Ectodermal cell (in vitro differentiated cells): ENCODE measurements at regions not wholly inside any gene's neighbourhood (a gene's known extent, or its start where the extent isn't known, plus 50 kb on each side); places are given as distances from the start of the nearest gene placed in this dataset.
"Not testable (repeated sequence)": the region's sequence is repeated elsewhere in the genome, so short reads cannot be mapped to it uniquely, and the experiment has no call there.

Experiments
- H3K27ac ChIP-seq: 2 replicates; pipeline ENCODE4 v1.7.0; 2013; ENCODE audit warnings: mild to moderate bottlenecking, low read depth, low read length; ENCODE audit not compliant: insufficient read depth, poor library complexity, severe bottlenecking
- H3K27me3 ChIP-seq: 2 replicates; pipeline ENCODE4 v1.7.0; 2013; ENCODE audit warnings: mild to moderate bottlenecking, low read length; ENCODE audit not compliant: insufficient read depth, control insufficient read depth, poor library complexity, severe bottlenecking
- H3K36me3 ChIP-seq: one replicate; pipeline ENCODE4 v1.7.0; 2013; ENCODE audit warnings: low read length; ENCODE audit not compliant: control insufficient read depth, insufficient read depth
- H3K4me1 ChIP-seq: one replicate; pipeline ENCODE4 v1.7.0; 2013; ENCODE audit warnings: low read length; ENCODE audit not compliant: control insufficient read depth, insufficient read depth
- H3K4me3 ChIP-seq: 2 replicates; pipeline ENCODE4 v1.7.0; 2013; ENCODE audit warnings: low read depth, low read length, control low read depth; ENCODE audit not compliant: insufficient read depth
- H3K9me3 ChIP-seq: 2 replicates; pipeline ENCODE4 v1.7.0; 2013; ENCODE audit warnings: mild to moderate bottlenecking, low read length, moderate library complexity; ENCODE audit not compliant: control insufficient read depth
- WGBS, 2 experiments: methylation state at CpG; one replicate each; pipeline ENCODE4 v1.1.7; 2013; ENCODE audit warnings: missing lambda C conversion rate in 2 of 2; 5-methylcytosine and 5-hydroxymethylcytosine counted together

DNA sequence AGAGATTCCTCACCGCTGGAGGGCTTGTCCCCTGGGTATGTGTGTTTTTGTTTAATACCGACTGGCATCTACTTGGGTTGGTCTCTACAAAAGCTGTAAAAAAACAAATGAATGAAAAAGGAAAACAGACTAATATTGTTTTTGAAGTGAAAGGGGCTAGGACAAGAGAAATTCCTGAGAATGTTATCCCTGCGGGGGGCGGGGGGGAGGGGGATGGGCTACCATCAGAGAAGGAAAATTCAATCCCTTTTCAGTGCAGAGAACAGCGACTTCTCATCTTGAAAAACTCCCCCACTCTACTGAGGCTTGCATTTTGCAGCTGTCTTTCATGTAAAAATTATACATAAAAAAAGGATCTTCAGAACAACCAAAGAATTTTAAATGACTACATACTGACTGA lies 144.1 kb downstream of the USP22 start:
- H3K9me3 ChIP-seq, H3K4me3 ChIP-seq, H3K4me1 ChIP-seq, H3K27me3 ChIP-seq, H3K36me3 ChIP-seq: not testable (repeated sequence)
- WGBS, 2 experiments = 0% methylated on average over 4 to 5 of the region's 5 CpGs
- H3K27ac ChIP-seq = peak overlapping the region; percentile 8

DNA sequence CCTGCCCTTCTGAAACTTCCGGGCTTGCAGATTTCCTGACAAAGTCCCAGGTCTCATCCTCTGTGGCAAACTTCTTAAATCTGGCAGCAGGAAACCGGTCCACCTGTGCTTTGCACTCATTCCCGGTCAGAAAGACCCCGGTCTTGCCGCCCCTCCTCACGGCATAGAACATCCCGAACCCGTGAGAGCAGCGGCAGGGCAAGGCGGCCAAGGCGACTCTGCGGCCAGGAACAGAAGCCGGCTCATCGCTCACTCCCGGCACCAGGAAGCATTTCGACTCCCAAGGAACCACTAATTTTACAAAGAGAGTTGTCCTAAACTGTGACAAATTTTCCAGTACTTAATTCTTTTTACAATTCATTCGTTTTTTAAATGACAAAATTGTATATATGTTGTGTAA lies 140.3 kb downstream of the USP22 start:
- not testable (repeated sequence) for H3K4me1 ChIP-seq, H3K27ac ChIP-seq, H3K36me3 ChIP-seq, H3K9me3 ChIP-seq, H3K4me3 ChIP-seq, H3K27me3 ChIP-seq
- WGBS, 2 experiments = 76 to 77% methylated on average over 16 to 17 of the region's 17 CpGs

DNA sequence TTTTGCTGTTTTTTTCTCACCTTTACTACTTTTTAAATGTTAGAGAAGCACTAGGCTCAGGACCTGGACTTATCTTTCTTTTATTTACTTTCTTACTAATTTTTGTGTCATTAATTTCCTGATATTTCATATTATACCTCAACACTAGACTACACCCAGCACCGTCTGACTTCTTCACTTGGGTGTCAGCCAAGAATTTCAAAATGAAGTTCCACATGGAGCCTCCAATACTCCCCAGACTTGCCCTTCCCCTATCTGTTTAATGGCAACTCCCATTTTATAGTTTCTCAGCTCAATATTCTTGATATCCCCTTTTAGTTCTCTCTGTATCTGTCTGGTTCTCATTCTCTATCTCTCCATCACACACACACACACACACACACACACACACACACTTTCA lies 139.3 kb downstream of the USP22 start:
- H3K9me3 ChIP-seq, H3K36me3 ChIP-seq, H3K4me3 ChIP-seq, H3K27ac ChIP-seq, H3K27me3 ChIP-seq, H3K4me1 ChIP-seq: not testable (repeated sequence)
- WGBS, 2 experiments = 94 to 100% methylated on average over 1 of the region's 1 CpG

DNA sequence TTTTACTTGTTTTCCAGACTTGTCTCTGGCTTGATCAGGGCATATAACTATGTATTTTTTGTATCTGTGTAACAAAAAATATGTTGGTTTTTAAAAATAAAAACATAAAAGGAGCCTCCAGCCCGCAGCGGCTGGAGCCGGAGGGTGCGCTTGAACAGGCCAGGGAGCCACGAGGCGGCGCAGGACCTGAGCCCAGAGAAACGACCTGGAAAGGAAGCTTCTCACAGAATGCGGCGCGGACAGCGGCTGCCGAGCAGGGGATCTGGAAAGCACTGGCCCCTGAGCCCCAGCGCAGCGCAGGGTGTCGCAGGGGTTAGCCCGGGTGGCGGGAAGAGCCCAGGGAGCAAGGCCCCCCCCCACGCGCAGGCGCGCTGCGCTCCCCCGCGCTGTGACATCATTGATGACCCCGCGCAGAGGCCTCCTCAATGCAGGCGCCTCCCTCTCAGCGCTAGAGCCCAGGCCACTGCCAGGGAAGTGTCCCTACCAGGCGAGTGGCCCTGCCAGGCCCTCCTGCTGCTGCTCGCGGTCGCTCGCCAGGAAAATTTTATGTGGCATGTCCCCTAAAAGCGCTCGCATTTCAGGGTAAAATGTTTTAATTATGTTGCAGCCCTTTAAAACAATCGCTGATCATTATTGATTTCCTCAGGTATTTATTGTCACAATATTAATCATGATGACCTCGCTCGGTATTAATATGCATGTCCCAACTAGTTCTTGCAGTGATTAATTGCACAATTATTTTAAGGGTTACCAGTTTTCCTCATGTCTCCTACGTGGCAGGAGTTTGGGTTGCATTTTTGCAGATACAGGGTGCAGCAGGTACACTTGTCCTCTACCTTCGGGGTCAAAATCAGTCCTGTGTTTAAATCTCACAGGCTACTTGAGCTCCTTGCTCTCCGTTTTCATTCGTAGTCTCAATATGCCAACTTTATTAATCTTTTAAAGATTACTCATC lies 134.2 kb downstream of the USP22 start:
- Histone ChIP-seq H3K4me1 (no peaks in the 10 kb centered on the region), H3K27ac (peak overlapping the region; percentile 85), H3K9me3 (no peaks in the 10 kb centered on the region), H3K36me3 (no peaks in the 10 kb centered on the region), H3K27me3 (no peaks in the 10 kb centered on the region), H3K4me3 (peak overlapping the region; percentile 17)
- 15 to 16% methylated on average over 43 of the region's 43 CpGs for WGBS, 2 experiments

DNA sequence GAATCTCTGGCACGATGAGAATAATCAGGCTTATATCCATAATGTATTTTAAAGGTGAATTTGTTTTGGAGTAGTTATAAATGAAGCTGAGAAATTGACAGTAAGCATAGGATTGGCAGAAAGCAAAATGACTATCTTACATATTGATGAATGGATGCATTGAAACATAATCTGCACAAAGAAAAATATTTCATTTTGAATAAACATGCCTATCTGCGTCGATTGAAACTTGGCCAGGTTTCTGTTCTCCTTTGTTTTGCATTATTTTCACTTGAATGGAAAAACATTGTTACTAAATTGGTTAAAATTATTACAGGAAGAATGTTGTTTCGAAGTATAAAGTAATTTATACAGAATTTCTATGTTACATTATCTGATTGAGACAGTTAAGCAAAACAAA lies 128.2 kb downstream of the USP22 start:
- no peaks in the 10 kb centered on the region for H3K9me3 ChIP-seq
- no peak overlapping the region for H3K4me3 ChIP-seq
- no peak overlapping the region for H3K27ac ChIP-seq
- no peaks in the 10 kb centered on the region for H3K4me1 ChIP-seq
- 97 to 100% methylated on average over 3 of the region's 4 CpGs for WGBS, 2 experiments
- no peaks in the 10 kb centered on the region for H3K36me3 ChIP-seq
- no peaks in the 10 kb centered on the region for H3K27me3 ChIP-seq

DNA sequence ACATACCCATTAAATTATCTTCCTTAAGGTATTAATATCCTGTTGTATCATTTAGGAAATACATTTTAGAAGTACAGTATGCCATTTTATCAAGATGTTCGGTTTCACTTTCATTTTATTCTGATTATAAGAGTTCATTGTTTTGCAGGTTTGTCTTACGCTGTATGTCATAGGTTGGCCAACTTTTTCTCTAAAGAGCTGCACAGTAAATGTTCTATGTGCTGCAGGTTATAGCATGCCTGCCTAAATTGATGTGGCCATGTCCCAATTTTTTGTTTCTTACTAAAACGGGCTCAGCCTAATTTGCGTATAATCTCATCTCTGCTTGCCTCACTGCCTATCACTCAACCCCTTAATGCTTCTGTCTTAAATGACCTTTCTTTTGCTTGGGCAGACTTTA lies 126.4 kb downstream of the USP22 start:
- Histone ChIP-seq H3K4me3 (no peak overlapping the region), H3K27ac (no peak overlapping the region), H3K27me3 (no peaks in the 10 kb centered on the region), H3K9me3 (no peaks in the 10 kb centered on the region), H3K4me1 (no peaks in the 10 kb centered on the region), H3K36me3 (no peaks in the 10 kb centered on the region)
- 95 to 97% methylated on average over 4 of the region's 4 CpGs for WGBS, 2 experiments

DNA sequence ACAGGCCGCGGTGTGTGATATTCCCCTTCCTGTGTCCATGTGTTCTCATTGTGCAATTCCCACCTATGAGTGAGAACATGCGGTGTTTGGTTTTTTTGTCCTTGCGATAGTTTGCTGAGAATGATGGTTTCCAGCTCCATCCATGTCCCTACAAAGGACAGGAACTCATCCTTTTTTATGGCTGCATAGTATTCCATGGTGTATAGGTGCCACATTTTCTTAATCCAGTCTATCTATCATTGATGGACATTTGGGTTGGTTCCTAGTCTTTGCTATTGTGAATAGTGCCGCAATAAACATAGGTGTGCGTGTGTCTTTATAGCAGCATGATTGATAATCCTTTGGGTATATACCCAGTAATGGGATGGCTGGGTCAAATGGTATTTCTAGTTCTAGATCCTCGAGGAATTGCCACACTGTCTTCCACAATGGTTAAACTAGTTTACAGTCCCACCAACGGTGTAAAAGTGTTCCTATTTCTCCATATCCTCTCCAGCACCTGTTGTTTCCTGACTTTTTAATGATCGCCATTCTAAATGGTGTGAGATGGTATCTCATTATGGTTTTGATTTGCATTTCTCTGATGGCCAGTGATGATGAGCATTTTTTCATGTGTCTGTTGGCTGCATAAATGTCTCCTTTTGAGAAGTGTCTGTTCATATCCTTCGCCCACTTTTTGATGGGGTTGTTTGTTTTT lies 125.1 kb downstream of the USP22 start:
- H3K4me1 ChIP-seq, H3K36me3 ChIP-seq, H3K27me3 ChIP-seq, H3K4me3 ChIP-seq, H3K27ac ChIP-seq, H3K9me3 ChIP-seq: not testable (repeated sequence)
- 94 to 97% methylated on average over 7 to 8 of the region's 10 CpGs for WGBS, 2 experiments

DNA sequence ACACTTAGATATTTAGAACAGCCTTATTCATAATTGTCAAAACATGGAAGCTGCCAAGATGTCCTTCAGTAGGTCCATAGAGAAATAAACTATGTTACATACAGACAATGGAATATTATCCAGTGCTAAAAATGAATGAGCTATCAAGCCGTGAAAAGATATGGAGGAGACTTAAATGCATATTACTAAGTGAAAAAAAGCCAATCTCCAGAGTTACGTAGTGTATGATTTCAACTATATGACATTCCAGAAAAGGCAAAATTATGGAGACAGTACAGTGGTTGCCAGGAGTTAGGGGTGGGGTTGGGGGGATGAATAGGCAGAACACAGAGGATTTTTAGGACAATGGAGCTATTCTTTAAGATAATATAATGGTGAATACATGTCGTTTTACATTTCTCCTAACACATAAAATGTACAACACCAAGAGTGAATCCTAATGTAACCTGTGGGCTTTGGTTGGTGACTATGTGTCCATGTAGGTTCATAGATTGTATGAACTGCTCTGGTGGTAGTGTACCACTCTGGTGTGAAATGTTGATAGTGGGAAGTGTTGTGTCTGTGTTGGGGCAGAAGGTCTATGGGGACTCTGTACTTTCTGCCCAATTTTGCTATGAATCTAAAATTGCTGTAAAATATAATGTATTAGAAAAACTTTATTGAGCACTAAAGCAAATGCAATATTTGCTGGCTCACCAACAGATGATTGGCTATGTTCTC lies 122.6 kb downstream of the USP22 start:
- Histone ChIP-seq H3K36me3 (no peaks in the 10 kb centered on the region), H3K9me3 (no peaks in the 10 kb centered on the region), H3K27ac (no peak overlapping the region), H3K4me1 (no peaks in the 10 kb centered on the region), H3K27me3 (no peaks in the 10 kb centered on the region), H3K4me3 (no peak overlapping the region)
- WGBS, 2 experiments = 96 to 100% methylated on average over 2 of the region's 3 CpGs

DNA sequence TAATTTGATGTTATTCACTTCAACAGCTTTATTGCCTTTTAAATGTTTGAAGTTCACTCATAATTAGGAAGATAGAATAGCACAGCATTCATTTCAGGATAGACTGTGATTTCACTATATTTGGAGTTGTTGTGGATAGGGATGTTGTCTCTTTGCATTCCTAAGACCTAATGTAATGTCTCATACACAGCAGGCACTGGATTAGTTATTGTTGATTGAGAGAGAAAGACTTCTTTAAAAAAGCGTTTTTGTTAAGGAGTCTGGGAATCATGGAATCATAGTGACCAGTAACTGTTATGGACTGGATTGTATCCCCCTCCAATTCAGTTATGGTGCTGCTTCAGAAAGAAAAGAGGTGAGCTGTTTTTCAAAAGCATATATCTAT lies 122.0 kb downstream of the USP22 start:
- no peaks in the 10 kb centered on the region for H3K9me3 ChIP-seq
- H3K4me3 ChIP-seq = no peak overlapping the region
- H3K36me3 ChIP-seq = no peaks in the 10 kb centered on the region
- H3K27ac ChIP-seq = no peak overlapping the region
- H3K4me1 ChIP-seq = no peaks in the 10 kb centered on the region
- 50 to 68% methylated on average over 1 of the region's 1 CpG for WGBS, 2 experiments
- no peaks in the 10 kb centered on the region for H3K27me3 ChIP-seq

DNA sequence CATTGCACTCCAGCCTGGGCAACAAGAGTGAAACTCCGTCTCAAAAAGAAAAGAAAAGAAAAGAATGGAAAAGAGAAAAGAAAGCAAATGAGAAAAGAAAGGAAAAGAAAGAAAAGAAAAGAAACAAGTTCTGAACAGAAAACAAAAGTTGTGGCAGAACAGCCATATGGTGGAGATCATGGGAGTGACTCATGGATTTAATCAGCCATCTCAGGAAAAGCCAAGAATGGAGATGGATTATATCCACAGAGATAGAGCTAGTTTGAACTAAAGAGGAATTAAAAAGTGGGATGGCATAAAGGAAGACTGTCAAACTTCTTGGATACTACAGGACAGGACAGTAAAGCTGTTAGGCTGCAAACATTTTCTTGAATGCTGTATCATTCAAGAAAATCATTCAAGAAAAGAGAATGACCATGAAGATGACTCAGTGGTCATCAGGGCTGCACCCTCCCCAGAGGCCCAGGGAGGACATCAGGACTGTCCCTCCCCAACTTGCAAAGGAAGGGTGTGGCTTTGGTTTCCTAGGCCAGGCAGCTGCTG lies 120.6 kb downstream of the USP22 start:
- Histone ChIP-seq H3K4me3 (no peak overlapping the region), H3K27me3 (no peaks in the 10 kb centered on the region), H3K27ac (no peak overlapping the region), H3K36me3 (no peaks in the 10 kb centered on the region), H3K9me3 (no peaks in the 10 kb centered on the region), H3K4me1 (no peaks in the 10 kb centered on the region)
- 91 to 97% methylated on average over 1 of the region's 1 CpG for WGBS, 2 experiments
